H1 (cell line): ENCODE measurements at regions not wholly inside any gene's neighbourhood (a gene's known extent, or its start where the extent isn't known, plus 50 kb on each side); places are given as distances from the start of the nearest gene placed in this dataset.

Experiments
- CTCF ChIA-PET: fragments of 300-600 bp; sonication (Branson Sonifier 250); formaldehyde crosslinking; loops from one replicate; lab custom pipeline; 2021; ENCODE audit not compliant: partially characterized antibody; lab: Charles Lee
- POLR2A ChIA-PET: fragments of 300-600 bp; sonication (Branson Sonifier 250); formaldehyde crosslinking; loops from one replicate; lab custom pipeline; 2021; ENCODE audit warnings: inconsistent platforms; ENCODE audit not compliant: partially characterized antibody; lab: Charles Lee
- DNase-seq, 2 experiments: peaks; one replicate each; pipeline versions ENCODE4 v3.0.0 to v3.0.0-alpha.2; 2010 to 2022; ENCODE audit warnings: low spot score in 2 of 2, low read depth in 1 of 2, mixed read lengths in 1 of 2
- FAIRE-seq: peaks from 2 replicates; lab custom pipeline; 2011; peaks lifted over from hg19 to GRCh38; lab: Jason Lieb, UNC
- H2AFZ ChIP-seq: 2 replicates; pipeline ENCODE4 v1.8.1; 2012; ENCODE audit warnings: low read length, inconsistent platforms
- H2AK5ac ChIP-seq: 2 replicates; pipeline ENCODE4 v1.6.1; 2013; ENCODE audit warnings: low read depth, low read length
- H2BK120ac ChIP-seq: replicated peaks from 2 replicates; pipeline ENCODE3; 2013; ENCODE audit warnings: low read depth, low read length, inconsistent platforms
- H2BK12ac ChIP-seq: 2 replicates; pipeline ENCODE4 v1.6.1; 2013; ENCODE audit warnings: low read depth, low read length
- H2BK15ac ChIP-seq: 2 replicates; pipeline ENCODE4 v1.6.1; 2013; ENCODE audit warnings: low read length
- H2BK20ac ChIP-seq: 2 replicates; pipeline ENCODE4 v1.6.1; 2013; ENCODE audit warnings: low read length
- H2BK5ac ChIP-seq: 2 replicates; pipeline ENCODE4 v1.6.1; 2013; ENCODE audit warnings: low read depth, low read length
- H3K14ac ChIP-seq: 2 replicates; pipeline ENCODE4 v1.6.1; 2013; ENCODE audit warnings: inconsistent platforms; ENCODE audit not compliant: insufficient read length
- H3K18ac ChIP-seq: 2 replicates; pipeline ENCODE4 v1.6.1; 2013; ENCODE audit warnings: low read length; ENCODE audit errors: extremely low read depth
- H3K23ac ChIP-seq: 2 replicates; pipeline ENCODE4 v1.6.1; 2013; ENCODE audit warnings: inconsistent platforms; ENCODE audit not compliant: insufficient read length
- H3K23me2 ChIP-seq: 2 replicates; pipeline ENCODE4 v1.6.1; 2013; ENCODE audit warnings: low read depth, low read length
- H3K27ac ChIP-seq: 2 replicates; pipeline ENCODE4 v1.6.1; 2011; ENCODE audit warnings: low read depth, low read length, inconsistent platforms
- H3K27me3 ChIP-seq, 4 experiments: replicated peaks in 1 of 4; 1 replicate in 1 of 4; 2 replicates in 3 of 4; pipeline versions ENCODE4 v1.6.1 to v1.8.1; 2011 to 2013; ENCODE audit warnings: low read length in 3 of 4, mild to moderate bottlenecking in 3 of 4, inconsistent platforms in 2 of 4, mixed read lengths in 2 of 4, moderate library complexity in 1 of 4; ENCODE audit not compliant: control insufficient read depth in 3 of 4, insufficient read depth in 3 of 4; ENCODE audit errors: extremely low read depth in 1 of 4
- H3K36me3 ChIP-seq, 4 experiments: 2 replicates each; pipeline versions ENCODE4 v1.6.1 to v1.8.1; 2011 to 2013; ENCODE audit warnings: mild to moderate bottlenecking in 4 of 4, low read length in 3 of 4, moderate library complexity in 2 of 4, control low read depth in 1 of 4, inconsistent platforms in 1 of 4; ENCODE audit not compliant: insufficient read depth in 4 of 4, control insufficient read depth in 2 of 4
- H3K4ac ChIP-seq: replicated peaks from 2 replicates; pipeline ENCODE3; 2013; ENCODE audit warnings: low read length, low read depth, mixed read lengths, inconsistent platforms; ENCODE audit not compliant: insufficient read length
- H3K4me1 ChIP-seq, 4 experiments: replicated peaks in 1 of 4; 1 replicate in 1 of 4; 2 replicates in 3 of 4; pipeline versions ENCODE4 v1.6.1 to v1.8.1; 2011 to 2013; ENCODE audit warnings: low read length in 3 of 4, inconsistent platforms in 2 of 4, mixed read lengths in 1 of 4; ENCODE audit not compliant: insufficient read depth in 4 of 4, control insufficient read depth in 3 of 4
- H3K4me2 ChIP-seq, 2 experiments: 2 replicates each; pipeline versions ENCODE4 v1.6.1 to v1.8.1; 2011 to 2013; ENCODE audit warnings: low read depth in 2 of 2, low read length in 2 of 2, control low read depth in 1 of 2, inconsistent platforms in 1 of 2, mild to moderate bottlenecking in 1 of 2; ENCODE audit not compliant: insufficient read depth in 1 of 2
- H3K4me3 ChIP-seq, 4 experiments: fragments of 200-600, 300-600 bp in 1 of 4; sonication (generic), shearing (Covaris generic), sonication (Bioruptor Twin) in 1 of 4; 2 replicates each; pipeline versions ENCODE4 v1.5.1 to v1.8.1; 2011 to 2016; ENCODE audit warnings: low read length in 4 of 4, low read depth in 3 of 4, control low read depth in 2 of 4, inconsistent platforms in 2 of 4, mild to moderate bottlenecking in 2 of 4, mixed read lengths in 1 of 4, moderate library complexity in 1 of 4; ENCODE audit not compliant: insufficient read depth in 2 of 4; ENCODE audit errors: extremely low read depth in 1 of 4
- H3K56ac ChIP-seq: replicated peaks from 2 replicates; pipeline ENCODE3; 2013; ENCODE audit warnings: low read depth, mild to moderate bottlenecking, mixed read lengths, low read length, inconsistent platforms; ENCODE audit not compliant: insufficient read length
- H3K79me1 ChIP-seq: 2 replicates; pipeline ENCODE4 v1.6.1; 2013; ENCODE audit warnings: low read depth, low read length, control low read depth
- H3K79me2 ChIP-seq, 2 experiments: 2 replicates each; pipeline versions ENCODE4 v1.6.1 to v1.8.1; 2012 to 2013; ENCODE audit warnings: low read length in 2 of 2, mild to moderate bottlenecking in 2 of 2, inconsistent platforms in 1 of 2; ENCODE audit not compliant: insufficient read depth in 2 of 2, control insufficient read depth in 1 of 2
- H3K9ac ChIP-seq, 4 experiments: replicated peaks in 1 of 4; 1 replicate in 1 of 4; 2 replicates in 3 of 4; pipeline versions ENCODE4 v1.6.1 to v1.8.1; 2011 to 2013; ENCODE audit warnings: low read depth in 3 of 4, low read length in 3 of 4, control low read depth in 2 of 4, mild to moderate bottlenecking in 2 of 4, moderate library complexity in 2 of 4, inconsistent platforms in 1 of 4; ENCODE audit errors: extremely low read depth in 1 of 4
- H3K9me3 ChIP-seq, 2 experiments: 2 replicates each; pipeline versions ENCODE4 v1.6.1 to v1.8.1; 2012 to 2013; ENCODE audit warnings: mild to moderate bottlenecking in 2 of 2, moderate library complexity in 2 of 2, control low read depth in 1 of 2, inconsistent platforms in 1 of 2, low read depth in 1 of 2, low read length in 1 of 2, mixed read lengths in 1 of 2; ENCODE audit not compliant: insufficient read depth in 2 of 2
- H4K20me1 ChIP-seq, 2 experiments: replicated peaks in 1 of 2; 2 replicates each; pipeline versions ENCODE3 to v1.8.1; 2011 to 2013; ENCODE audit warnings: inconsistent platforms in 2 of 2, low read length in 2 of 2, mild to moderate bottlenecking in 1 of 2; ENCODE audit not compliant: insufficient read depth in 2 of 2, control insufficient read depth in 1 of 2
- H4K5ac ChIP-seq: 2 replicates; pipeline ENCODE4 v1.6.1; 2013; ENCODE audit warnings: low read length, low read depth, mixed read lengths, inconsistent platforms; ENCODE audit not compliant: insufficient read length
- H4K8ac ChIP-seq: 2 replicates; pipeline ENCODE4 v1.8.0; 2013; ENCODE audit warnings: mild to moderate bottlenecking, moderate library complexity, low read length, inconsistent platforms; ENCODE audit not compliant: insufficient read depth; ENCODE audit errors: extremely low read depth
- H4K91ac ChIP-seq: replicated peaks from 2 replicates; pipeline ENCODE3; 2013; ENCODE audit warnings: low read length, mixed read lengths, inconsistent platforms; ENCODE audit not compliant: insufficient read length
- CTCF ChIP-seq, 3 experiments: IDR thresholded peaks; 1 replicate in 2 of 3; 2 replicates in 1 of 3; pipeline versions ENCODE4 v1.5.1 to v1.6.1; 2011; ENCODE audit warnings: low read length in 3 of 3, mild to moderate bottlenecking in 3 of 3, inconsistent platforms in 2 of 3, low read depth in 1 of 3, moderate library complexity in 1 of 3; ENCODE audit not compliant: insufficient read depth in 1 of 3; ENCODE audit errors: control extremely low read depth in 1 of 3
- HDAC6 ChIP-seq: IDR thresholded peaks from one replicate; pipeline ENCODE4 v1.7.1; 2012; ENCODE audit warnings: low read depth, mild to moderate bottlenecking, inconsistent platforms, low read length, moderate library complexity
- RAD21 ChIP-seq, 2 experiments: IDR thresholded peaks in 1 of 2; conservative IDR thresholded peaks in 1 of 2; 2 replicates each; pipeline ENCODE4 v1.6.1; 2011; ENCODE audit warnings: low read depth in 2 of 2, low read length in 2 of 2, improper control_type of control experiment in 1 of 2, inconsistent platforms in 1 of 2, mild to moderate bottlenecking in 1 of 2, moderate library complexity in 1 of 2
- WGBS, 2 experiments: shearing (Covaris generic) in 1 of 2; methylation state at CpG; one replicate each; pipeline versions ENCODE4 v1.1.6 to v1.1.7; 2013 to 2015; ENCODE audit warnings: low lambda C conversion rate in 2 of 2, mixed read lengths in 2 of 2, inconsistent platforms in 1 of 2, low coverage in 1 of 2, missing lambda C conversion rate in 1 of 2; ENCODE audit not compliant: insufficient replicate concordance in 2 of 2, insufficient coverage in 1 of 2, insufficient read length in 1 of 2; ENCODE audit errors: extremely low coverage in 1 of 2, missing lambda C conversion rate in 1 of 2; 5-methylcytosine and 5-hydroxymethylcytosine counted together

- Histone ChIP-seq H3K9ac (no peak overlapping the region), H3K18ac (no peak overlapping the region), H3K9me3 (no peaks in the 10 kb centered on the region), H2BK15ac (no peak overlapping the region), H2AK5ac (no peak overlapping the region), H2BK20ac (no peak overlapping the region), H3K4me2 (no peak overlapping the region), H3K4me1 (no peaks in the 10 kb centered on the region), H2BK120ac (no peak overlapping the region), H3K79me1 (no peaks in the 10 kb centered on the region), H3K14ac (no peak overlapping the region), H3K79me2 (no peaks in the 10 kb centered on the region), H4K20me1 (peaks cover 0 to 1% of the 10 kb centered on the region in 2 experiments), H3K36me3 (no peaks in the 10 kb centered on the region), H3K4me3 (no peak overlapping the region), H2BK12ac (no peak overlapping the region), H3K27me3 (no peaks in the 10 kb centered on the region), H4K8ac (no peak overlapping the region), H4K91ac (no peak overlapping the region), H3K56ac (no peak overlapping the region), H4K5ac (no peak overlapping the region), H2AFZ (no peak overlapping the region), H3K4ac (no peak overlapping the region), H3K23ac (no peak overlapping the region), H3K27ac (no peak overlapping the region), H2BK5ac (no peak overlapping the region), H3K23me2 (no peaks in the 10 kb centered on the region)
- TF ChIP-seq RAD21 (IDR thresholded peaks at IDR 0.05 in 1 of 2, conservative IDR thresholded peaks at IDR 0.05 in 1 of 2; ENCODE audit: low read depth in 2 of 2, low read length in 2 of 2) (peak; percentile 61 to 73), CTCF (IDR thresholded peaks at IDR 0.05; ENCODE audit: control extremely low read depth in 1 of 3, insufficient read depth in 1 of 3, low read depth in 1 of 3, low read length in 3 of 3) (peak in 2 of 3 experiments; percentile 41 to 49; a peak in 2 of 4 replicates), HDAC6 (no peak)
- 44% methylated on average over 4 of the region's 4 CpGs; no CpG with 5 or more reads in 1 of the 2 experiments for WGBS, 2 experiments
- ChIA-PET POLR2A (no interaction called here), CTCF (interaction anchor here (0.7 to 8.4 kb wide), 36 partner anchors 9 to 1120 kb away, joined by 3 to 57 read pairs (median 4); partner anchors contain the start of genes DAB2 and FYB1)
- DNase-seq (no peak), FAIRE-seq (no peak)
Measured at GRCh38 chr5:39570403-39571027, 145.7 kb upstream of the DAB2 start.
